Activated CD8-positive, alpha-beta memory T cell treated with anti-CD3 and anti-CD28 coated beads, Interleukin-2, amount 50 U/mL, for 4 hours (primary cell): ENCODE measurements at regions not wholly inside any gene's neighbourhood (a gene's known extent, or its start where the extent isn't known, plus 50 kb on each side); places are given as distances from the start of the nearest gene placed in this dataset.
"Not testable (repeated sequence)": the region's sequence is repeated elsewhere in the genome, so short reads cannot be mapped to it uniquely, and the experiment has no call there.

ENCODE experiments used
- DNase-seq: peaks from one replicate; pipeline ENCODE4 v3.0.0-alpha.2; 2020

GRCh38 chr7:51467384-51468017 lies 150.9 kb upstream of the COBL start:
- peak; percentile 21 for DNase-seq

GRCh38 chr7:51459809-51460208 lies 143.2 kb upstream of the COBL start:
- no peak for DNase-seq

GRCh38 chr7:51458693-51459092 lies 142.1 kb upstream of the COBL start:
- no peak for DNase-seq

- DNase-seq = no peak
Measured at GRCh38 chr7:51457079-51457478, 140.5 kb upstream of the COBL start.

- no peak for DNase-seq
Measured at GRCh38 chr7:51456431-51457060, 139.9 kb upstream of the COBL start.

- DNase-seq = no peak
Measured at GRCh38 chr7:51455948-51456347, 139.3 kb upstream of the COBL start.

- no peak for DNase-seq
Measured at GRCh38 chr7:51455513-51455912, 138.9 kb upstream of the COBL start.

- no peak for DNase-seq
Measured at GRCh38 chr7:51455086-51455485, 138.5 kb upstream of the COBL start.

GRCh38 chr7:51452694-51453093 lies 136.1 kb upstream of the COBL start:
- no peak for DNase-seq

- DNase-seq = no peak
Measured at GRCh38 chr7:51451751-51452476, 135.3 kb upstream of the COBL start.

- DNase-seq = no peak
Measured at GRCh38 chr7:51450541-51450940, 133.9 kb upstream of the COBL start.

- no peak for DNase-seq
Measured at GRCh38 chr7:51446785-51447184, 130.2 kb upstream of the COBL start.

- DNase-seq = no peak
Measured at GRCh38 chr7:51446356-51446755, 129.7 kb upstream of the COBL start.

GRCh38 chr7:51444936-51445335 lies 128.3 kb upstream of the COBL start:
- no peak for DNase-seq

- DNase-seq = peak; percentile 37
Measured at GRCh38 chr7:51430480-51431086, 114.0 kb upstream of the COBL start.

- no peak for DNase-seq
Measured at GRCh38 chr7:51428217-51428887, 111.7 kb upstream of the COBL start.

- no peak for DNase-seq
Measured at GRCh38 chr7:51426163-51426562, 109.6 kb upstream of the COBL start.

- DNase-seq = not testable (repeated sequence)
Measured at GRCh38 chr7:51409934-51410333, 93.3 kb upstream of the COBL start.

- DNase-seq = not testable (repeated sequence)
Measured at GRCh38 chr7:51397608-51398007, 81.0 kb upstream of the COBL start.

- DNase-seq = not testable (repeated sequence)
Measured at GRCh38 chr7:51393003-51393402, 76.4 kb upstream of the COBL start.

GRCh38 chr7:51389952-51390351 lies 73.3 kb upstream of the COBL start:
- not testable (repeated sequence) for DNase-seq

- DNase-seq = not testable (repeated sequence)
Measured at GRCh38 chr7:51389216-51389812, 72.7 kb upstream of the COBL start.

GRCh38 chr7:51388241-51388640 lies 71.6 kb upstream of the COBL start:
- DNase-seq = not testable (repeated sequence)
